ENCODE measurements at regions not wholly inside any gene's neighbourhood (a gene's known extent, or its start where the extent isn't known, plus 50 kb on each side); places are given as distances from the start of the nearest gene placed in this dataset.

DNA sequence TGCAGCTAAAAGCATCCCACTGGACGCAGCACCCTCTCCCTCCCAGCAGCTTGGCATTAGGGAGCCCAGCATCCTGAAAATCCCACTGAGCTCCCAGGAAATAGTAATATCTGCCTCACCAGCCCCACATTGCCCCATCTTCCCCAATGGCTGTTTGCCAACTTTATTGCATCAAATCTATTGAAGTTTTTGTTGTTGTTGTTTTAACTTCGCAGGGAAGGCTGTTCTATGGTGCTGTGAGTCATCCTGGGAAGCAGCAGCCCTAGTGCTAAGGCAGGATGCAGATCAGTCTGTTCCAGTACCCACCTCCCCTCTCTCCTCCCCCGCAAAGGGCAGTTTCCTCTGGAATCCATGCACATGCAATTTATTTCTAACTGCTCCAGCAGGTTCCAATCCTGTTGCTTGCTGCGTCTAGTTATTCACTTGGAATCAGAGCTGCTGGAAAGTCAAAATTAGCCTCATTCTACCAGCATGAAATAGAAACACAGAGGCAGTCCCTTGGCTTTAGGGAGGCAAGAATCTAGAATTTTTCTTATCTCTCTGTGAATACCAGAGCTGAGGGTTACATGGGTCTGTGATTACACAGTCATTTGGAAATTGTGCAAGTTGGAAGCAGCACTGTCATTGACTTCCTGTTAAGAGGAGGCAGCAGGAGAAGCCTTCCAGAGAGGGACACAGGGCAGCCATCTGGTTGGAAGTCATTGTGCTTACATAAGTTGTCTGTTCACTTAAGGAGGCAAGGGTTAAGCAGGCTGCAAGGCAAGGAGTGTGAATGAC is 115.9 kb upstream of the CACUL1 start:
- Histone ChIP-seq H3K4me2 (no peak overlapping the region), H3K9ac (no peak overlapping the region), H3K36me3 (replicated peaks in 1 of 2; ENCODE audit: control insufficient read depth in 1 of 2, insufficient read depth in 2 of 2, low read length in 1 of 2) (no peaks in the 10 kb centered on the region), H4K20me1 (ENCODE audit: insufficient read depth) (no peaks in the 10 kb centered on the region), H3F3A (replicated peaks; ENCODE audit: insufficient read depth) (no peaks in the 10 kb centered on the region), H3K79me2 (ENCODE audit: insufficient read depth) (no peaks in the 10 kb centered on the region), H2AFZ (ENCODE audit: low read depth) (no peak overlapping the region), H3K27ac (ENCODE audit: low read depth in 2 of 2, low read length in 1 of 2) (peak overlapping the region in 1 of 2 experiments; percentile 16; a peak in 1 of 4 replicates), H3K9me3 (no peaks in the 10 kb centered on the region), H3K9me2 (no peaks in the 10 kb centered on the region), H3K4me1 (ENCODE audit: control insufficient read depth in 1 of 2, insufficient read depth in 2 of 2, low read depth in 1 of 2, low read length in 1 of 2) (peaks cover 0 to 21% of the 10 kb centered on the region in 2 experiments; a peak in 2 of 4 replicates), H3K4me3 (ENCODE audit: low read depth in 2 of 2, low read length in 1 of 2) (no peak overlapping the region), H3K27me3 (ENCODE audit: insufficient read depth) (no peaks in the 10 kb centered on the region; the same call in 1 of the 2 replicates)
- TF ChIP-seq EZH2phosphoT487 (IDR thresholded peaks at IDR 0.05; ENCODE audit: borderline replicate concordance, low read depth) (no peak), JUND (IDR thresholded peaks at IDR 0.05) (0 out of 2 replicates have a peak, but pooled peaks have one; percentile 11)
- ChIA-PET CTCF (interaction anchor here (1.1 to 1.8 kb wide), 3 partner anchors 20 to 71 kb away, joined by 3 to 6 read pairs (median 5); no protein-coding TSS in a partner anchor), POLR2A (no interaction called here)
- 35% methylated on average over 4 of the region's 4 CpGs for WGBS (ENCODE audit: low lambda C conversion rate)
- DNase-seq: peak; percentile 30

GRCh38 chr10:118871244-118871865 is 116.6 kb upstream of the CACUL1 start:
- Histone ChIP-seq H3K27me3 (ENCODE audit: insufficient read depth) (no peaks in the 10 kb centered on the region; the same call in 1 of the 2 replicates), H3K9ac (no peak overlapping the region), H2AFZ (ENCODE audit: low read depth) (no peak overlapping the region), H4K20me1 (ENCODE audit: insufficient read depth) (no peaks in the 10 kb centered on the region), H3K4me1 (ENCODE audit: control insufficient read depth in 1 of 2, insufficient read depth in 2 of 2, low read depth in 1 of 2, low read length in 1 of 2) (peaks cover 0 to 14% of the 10 kb centered on the region in 2 experiments; a peak in 2 of 4 replicates), H3K9me2 (no peaks in the 10 kb centered on the region), H3K4me3 (ENCODE audit: low read depth in 2 of 2, low read length in 1 of 2) (no peak overlapping the region), H3F3A (replicated peaks; ENCODE audit: insufficient read depth) (no peaks in the 10 kb centered on the region), H3K27ac (ENCODE audit: low read depth in 2 of 2, low read length in 1 of 2) (peak overlapping the region in 1 of 2 experiments; percentile 16; a peak in 1 of 4 replicates), H3K79me2 (ENCODE audit: insufficient read depth) (no peaks in the 10 kb centered on the region), H3K4me2 (no peak overlapping the region), H3K36me3 (replicated peaks in 1 of 2; ENCODE audit: control insufficient read depth in 1 of 2, insufficient read depth in 2 of 2, low read length in 1 of 2) (no peaks in the 10 kb centered on the region), H3K9me3 (no peaks in the 10 kb centered on the region)
- 30% methylated on average over 2 of the region's 2 CpGs for WGBS (ENCODE audit: low lambda C conversion rate)
- DNase-seq: no peak
- CTCF ChIA-PET: interaction anchor here (1.4 to 1.8 kb wide), 2 partner anchors 67 to 71 kb away, joined by 3 to 6 read pairs; no protein-coding TSS in a partner anchor
- TF ChIP-seq GATA2 (CRISPR knock-in tag; IDR thresholded peaks at IDR 0.05) (no peak), USF2 (IDR thresholded peaks at IDR 0.05; ENCODE audit: borderline replicate concordance, low read depth, low read length) (no peak), MAX (IDR thresholded peaks at IDR 0.05; ENCODE audit: low read depth) (no peak), IRF3 (IDR thresholded peaks at IDR 0.05; ENCODE audit: low read depth, low read length) (no peak), ELF1 (IDR thresholded peaks at IDR 0.05) (no peak), CHD2 (IDR thresholded peaks at IDR 0.05; ENCODE audit: low read length, partially characterized antibody) (no peak), MEF2A (IDR thresholded peaks at IDR 0.05; ENCODE audit: borderline replicate concordance, low read depth) (no peak), TCF12 (IDR thresholded peaks at IDR 0.05) (no peak), EZH2phosphoT487 (IDR thresholded peaks at IDR 0.05; ENCODE audit: borderline replicate concordance, low read depth) (no peak), PBX3 (IDR thresholded peaks at IDR 0.05) (no peak)
- POLR2A ChIA-PET: no interaction called here
